ENCODE measurements at regions not wholly inside any gene's neighbourhood (a gene's known extent, or its start where the extent isn't known, plus 50 kb on each side); places are given as distances from the start of the nearest gene placed in this dataset.
"Not testable (repeated sequence)": the region's sequence is repeated elsewhere in the genome, so short reads cannot be mapped to it uniquely, and the experiment has no call there.

DNA sequence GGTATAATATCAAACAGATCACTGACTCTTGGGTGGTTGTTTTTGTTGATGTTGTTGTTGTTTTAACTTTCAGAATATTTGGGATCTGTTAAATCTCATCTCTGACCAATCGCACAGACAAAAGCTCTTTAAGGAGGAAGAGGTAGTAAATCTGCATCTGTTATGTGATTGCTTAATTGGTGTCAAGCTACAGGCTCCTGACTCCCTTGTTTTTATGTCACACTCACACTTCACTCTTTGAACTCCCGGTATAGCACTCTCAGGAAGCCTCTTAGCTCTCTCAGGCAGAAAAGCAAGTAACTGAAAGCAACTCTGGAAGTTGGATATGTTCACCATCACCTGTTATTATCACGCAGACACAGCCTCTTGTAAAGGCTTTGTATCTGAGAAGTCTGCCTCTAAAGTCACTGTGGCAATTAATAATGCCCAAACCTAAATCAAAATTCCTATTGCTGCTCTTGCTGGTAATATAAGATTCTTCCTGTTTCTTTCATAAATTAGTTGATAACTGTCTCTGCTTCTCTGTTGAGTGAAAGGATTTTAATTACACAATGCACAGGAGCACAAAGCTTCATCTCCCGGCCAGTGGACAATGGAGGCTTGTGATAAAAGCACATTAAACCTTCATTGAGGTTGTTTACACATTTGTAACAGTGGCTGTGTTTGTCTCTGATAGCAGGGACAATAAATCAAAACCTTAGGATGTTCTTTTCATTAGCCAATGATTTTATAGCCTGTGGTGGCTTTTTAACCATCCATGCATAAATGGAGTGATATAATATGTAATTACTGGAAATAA lies 576.7 kb downstream of the MFSD1 start:
- Mint-ChIP-seq H3K36me3 (ENCODE audit: unreplicated experiment) (no peaks in the 10 kb centered on the region), H3K27ac (ENCODE audit: unreplicated experiment) (no peak overlapping the region), H3K4me1 (ENCODE audit: unreplicated experiment) (no peaks in the 10 kb centered on the region), H3K9me3 (ENCODE audit: unreplicated experiment) (no peaks in the 10 kb centered on the region), H3K4me3 (ENCODE audit: unreplicated experiment) (no peak overlapping the region), H3K27me3 (ENCODE audit: unreplicated experiment) (peaks cover 4% of the 10 kb centered on the region)
- no peak for DNase-seq (ENCODE audit: extremely low spot score, unreplicated experiment)
- TF ChIP-seq, protein P1, sequence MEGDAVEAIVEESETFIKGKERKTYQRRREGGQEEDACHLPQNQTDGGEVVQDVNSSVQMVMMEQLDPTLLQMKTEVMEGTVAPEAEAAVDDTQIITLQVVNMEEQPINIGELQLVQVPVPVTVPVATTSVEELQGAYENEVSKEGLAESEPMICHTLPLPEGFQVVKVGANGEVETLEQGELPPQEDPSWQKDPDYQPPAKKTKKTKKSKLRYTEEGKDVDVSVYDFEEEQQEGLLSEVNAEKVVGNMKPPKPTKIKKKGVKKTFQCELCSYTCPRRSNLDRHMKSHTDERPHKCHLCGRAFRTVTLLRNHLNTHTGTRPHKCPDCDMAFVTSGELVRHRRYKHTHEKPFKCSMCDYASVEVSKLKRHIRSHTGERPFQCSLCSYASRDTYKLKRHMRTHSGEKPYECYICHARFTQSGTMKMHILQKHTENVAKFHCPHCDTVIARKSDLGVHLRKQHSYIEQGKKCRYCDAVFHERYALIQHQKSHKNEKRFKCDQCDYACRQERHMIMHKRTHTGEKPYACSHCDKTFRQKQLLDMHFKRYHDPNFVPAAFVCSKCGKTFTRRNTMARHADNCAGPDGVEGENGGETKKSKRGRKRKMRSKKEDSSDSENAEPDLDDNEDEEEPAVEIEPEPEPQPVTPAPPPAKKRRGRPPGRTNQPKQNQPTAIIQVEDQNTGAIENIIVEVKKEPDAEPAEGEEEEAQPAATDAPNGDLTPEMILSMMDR (IDR thresholded peaks at IDR 0.05): no peak

DNA sequence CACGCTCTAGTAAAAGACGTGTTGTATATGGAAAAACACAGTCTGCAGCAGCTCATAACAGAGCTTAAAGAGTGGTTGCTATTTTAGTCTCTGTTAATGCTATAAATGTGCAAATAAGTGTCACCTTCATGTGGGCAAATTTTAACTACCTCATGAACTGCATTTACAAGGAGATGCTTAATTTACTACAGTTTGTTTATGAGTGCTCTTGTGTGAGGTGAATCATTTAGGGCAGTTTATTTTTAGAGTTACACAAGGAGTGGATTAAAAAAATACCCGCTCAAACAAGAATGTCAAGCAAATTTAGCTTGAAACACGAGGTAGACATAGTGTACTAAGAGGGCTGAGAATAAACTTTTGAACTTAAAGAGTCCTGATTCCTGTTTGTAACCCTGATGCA lies 579.0 kb downstream of the MFSD1 start:
- no peaks in the 10 kb centered on the region for H3K36me3 Mint-ChIP-seq (ENCODE audit: unreplicated experiment)
- no peaks in the 10 kb centered on the region for H3K4me1 Mint-ChIP-seq (ENCODE audit: unreplicated experiment)
- TF ChIP-seq, protein P1 (IDR thresholded peaks at IDR 0.05): no peak
- H3K4me3 Mint-ChIP-seq (ENCODE audit: unreplicated experiment): no peak overlapping the region
- H3K9me3 Mint-ChIP-seq (ENCODE audit: unreplicated experiment): no peaks in the 10 kb centered on the region
- no peak overlapping the region for H3K27ac Mint-ChIP-seq (ENCODE audit: unreplicated experiment)
- no peak for DNase-seq (ENCODE audit: extremely low spot score, unreplicated experiment)
- no peaks in the 10 kb centered on the region for H3K27me3 Mint-ChIP-seq (ENCODE audit: unreplicated experiment)

GRCh38 chr3:159390656-159391212 lies 588.9 kb downstream of the MFSD1 start:
- TF ChIP-seq, protein P1 (IDR thresholded peaks at IDR 0.05): no peak
- Mint-ChIP-seq H3K36me3 (ENCODE audit: unreplicated experiment) (no peaks in the 10 kb centered on the region), H3K4me3 (ENCODE audit: unreplicated experiment) (no peak overlapping the region), H3K27me3 (ENCODE audit: unreplicated experiment) (no peaks in the 10 kb centered on the region), H3K27ac (ENCODE audit: unreplicated experiment) (no peak overlapping the region), H3K9me3 (ENCODE audit: unreplicated experiment) (no peaks in the 10 kb centered on the region), H3K4me1 (ENCODE audit: unreplicated experiment) (no peaks in the 10 kb centered on the region)
- no peak for DNase-seq (ENCODE audit: extremely low spot score, unreplicated experiment)

- H3K27me3 Mint-ChIP-seq (ENCODE audit: unreplicated experiment); H3K36me3 Mint-ChIP-seq (ENCODE audit: unreplicated experiment); H3K27ac Mint-ChIP-seq (ENCODE audit: unreplicated experiment); H3K4me1 Mint-ChIP-seq (ENCODE audit: unreplicated experiment); DNase-seq (ENCODE audit: extremely low spot score, unreplicated experiment); H3K9me3 Mint-ChIP-seq (ENCODE audit: unreplicated experiment); H3K4me3 Mint-ChIP-seq (ENCODE audit: unreplicated experiment): not testable (repeated sequence)
These were observed 591.0 kb upstream of the IL12A start for GRCh38 chr3:159397683-159398082.

- Mint-ChIP-seq H3K36me3 (ENCODE audit: unreplicated experiment) (no peaks in the 10 kb centered on the region), H3K27me3 (ENCODE audit: unreplicated experiment) (no peaks in the 10 kb centered on the region), H3K27ac (ENCODE audit: unreplicated experiment) (no peak overlapping the region), H3K4me1 (ENCODE audit: unreplicated experiment) (no peaks in the 10 kb centered on the region), H3K4me3 (ENCODE audit: unreplicated experiment) (no peak overlapping the region), H3K9me3 (ENCODE audit: unreplicated experiment) (peaks cover 5% of the 10 kb centered on the region)
- no peak for DNase-seq (ENCODE audit: extremely low spot score, unreplicated experiment)
- TF ChIP-seq, protein P1 (IDR thresholded peaks at IDR 0.05): no peak
These were observed 587.6 kb upstream of the IL12A start for GRCh38 chr3:159401069-159401468.

- H3K4me3 Mint-ChIP-seq (ENCODE audit: unreplicated experiment); H3K36me3 Mint-ChIP-seq (ENCODE audit: unreplicated experiment); H3K27me3 Mint-ChIP-seq (ENCODE audit: unreplicated experiment); H3K4me1 Mint-ChIP-seq (ENCODE audit: unreplicated experiment); DNase-seq (ENCODE audit: extremely low spot score, unreplicated experiment); H3K27ac Mint-ChIP-seq (ENCODE audit: unreplicated experiment): not testable (repeated sequence)
- peaks cover 16% of the 10 kb centered on the region for H3K9me3 Mint-ChIP-seq (ENCODE audit: unreplicated experiment)
These were observed 578.9 kb upstream of the IL12A start for GRCh38 chr3:159409711-159410110.
